ENCODE measurements at regions not wholly inside any gene's neighbourhood (a gene's known extent, or its start where the extent isn't known, plus 50 kb on each side); places are given as distances from the start of the nearest gene placed in this dataset.

DNA sequence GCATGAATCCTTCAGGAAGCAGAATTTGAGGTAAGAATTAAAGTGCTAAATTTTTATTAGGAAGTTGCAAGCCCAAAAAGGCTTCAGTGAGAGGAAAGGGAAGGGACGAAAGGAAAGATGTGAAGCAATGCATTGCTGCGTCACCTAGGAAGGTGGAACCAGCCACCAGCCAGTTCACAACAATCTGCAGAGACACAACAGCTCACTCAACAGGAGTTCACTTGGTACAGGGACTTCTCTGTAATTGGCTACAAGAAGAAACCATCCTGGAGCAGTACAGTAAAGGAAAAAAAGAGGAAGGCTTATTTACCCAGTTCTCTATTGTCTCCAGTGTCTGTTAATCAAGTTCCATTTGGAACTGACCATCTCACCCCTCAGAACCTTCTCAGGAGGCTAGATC, 157.6 kb downstream of the HNRNPD start:
- H3K9me3 ChIP-seq (replicated peaks) = no peaks in the 10 kb centered on the region
- TF ChIP-seq, protein P1, sequence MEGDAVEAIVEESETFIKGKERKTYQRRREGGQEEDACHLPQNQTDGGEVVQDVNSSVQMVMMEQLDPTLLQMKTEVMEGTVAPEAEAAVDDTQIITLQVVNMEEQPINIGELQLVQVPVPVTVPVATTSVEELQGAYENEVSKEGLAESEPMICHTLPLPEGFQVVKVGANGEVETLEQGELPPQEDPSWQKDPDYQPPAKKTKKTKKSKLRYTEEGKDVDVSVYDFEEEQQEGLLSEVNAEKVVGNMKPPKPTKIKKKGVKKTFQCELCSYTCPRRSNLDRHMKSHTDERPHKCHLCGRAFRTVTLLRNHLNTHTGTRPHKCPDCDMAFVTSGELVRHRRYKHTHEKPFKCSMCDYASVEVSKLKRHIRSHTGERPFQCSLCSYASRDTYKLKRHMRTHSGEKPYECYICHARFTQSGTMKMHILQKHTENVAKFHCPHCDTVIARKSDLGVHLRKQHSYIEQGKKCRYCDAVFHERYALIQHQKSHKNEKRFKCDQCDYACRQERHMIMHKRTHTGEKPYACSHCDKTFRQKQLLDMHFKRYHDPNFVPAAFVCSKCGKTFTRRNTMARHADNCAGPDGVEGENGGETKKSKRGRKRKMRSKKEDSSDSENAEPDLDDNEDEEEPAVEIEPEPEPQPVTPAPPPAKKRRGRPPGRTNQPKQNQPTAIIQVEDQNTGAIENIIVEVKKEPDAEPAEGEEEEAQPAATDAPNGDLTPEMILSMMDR (IDR thresholded peaks at IDR 0.05; ENCODE audit: borderline replicate concordance) = no peak
- H3K27me3 ChIP-seq (ENCODE audit: low read depth) = no peaks in the 10 kb centered on the region
- H3K4me1 ChIP-seq = no peaks in the 10 kb centered on the region
- no peaks in the 10 kb centered on the region for H3K36me3 ChIP-seq
- no peak overlapping the region for H3K27ac ChIP-seq (replicated peaks)
- no peak for DNase-seq
- no peak overlapping the region for H3K4me3 ChIP-seq
- intact Hi-C loops (cut with micrococcal nuclease) = no loop called here

DNA sequence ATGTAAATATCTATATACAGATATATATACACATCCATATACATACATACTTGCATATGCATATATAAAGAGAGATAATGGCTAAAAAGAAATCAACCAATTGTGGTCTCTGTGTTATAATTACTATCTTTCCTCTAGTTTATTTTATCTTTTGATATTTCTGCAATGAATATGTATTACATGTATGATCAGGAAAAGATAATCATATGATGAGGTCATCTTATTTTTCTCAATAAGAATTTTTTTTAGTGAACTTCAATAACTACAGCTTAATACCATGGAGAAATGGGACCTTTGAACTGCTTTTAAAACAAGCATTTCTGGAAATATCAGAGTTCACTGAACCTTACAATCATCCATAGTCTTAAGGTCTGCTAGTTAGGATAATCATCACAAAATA, 158.0 kb downstream of the HNRNPD start:
- no peak for DNase-seq
- intact Hi-C loops (cut with micrococcal nuclease) = no loop called here
- Histone ChIP-seq H3K27ac (replicated peaks) (no peak overlapping the region), H3K27me3 (ENCODE audit: low read depth) (no peaks in the 10 kb centered on the region), H3K4me3 (no peak overlapping the region), H3K4me1 (no peaks in the 10 kb centered on the region), H3K9me3 (replicated peaks) (no peaks in the 10 kb centered on the region), H3K36me3 (no peaks in the 10 kb centered on the region)
- TF ChIP-seq, protein P1 (IDR thresholded peaks at IDR 0.05; ENCODE audit: borderline replicate concordance) = no peak

GRCh38 chr4:82215039-82215438, 158.8 kb downstream of the HNRNPD start:
- no peaks in the 10 kb centered on the region for H3K36me3 ChIP-seq
- no peaks in the 10 kb centered on the region for H3K27me3 ChIP-seq (ENCODE audit: low read depth)
- no peaks in the 10 kb centered on the region for H3K4me1 ChIP-seq
- H3K4me3 ChIP-seq = no peak overlapping the region
- H3K9me3 ChIP-seq (replicated peaks) = no peaks in the 10 kb centered on the region
- TF ChIP-seq, protein P1 (IDR thresholded peaks at IDR 0.05; ENCODE audit: borderline replicate concordance) = no peak
- no peak for DNase-seq
- no peak overlapping the region for H3K27ac ChIP-seq (replicated peaks)
- intact Hi-C loops (cut with micrococcal nuclease) = no loop called here

DNA sequence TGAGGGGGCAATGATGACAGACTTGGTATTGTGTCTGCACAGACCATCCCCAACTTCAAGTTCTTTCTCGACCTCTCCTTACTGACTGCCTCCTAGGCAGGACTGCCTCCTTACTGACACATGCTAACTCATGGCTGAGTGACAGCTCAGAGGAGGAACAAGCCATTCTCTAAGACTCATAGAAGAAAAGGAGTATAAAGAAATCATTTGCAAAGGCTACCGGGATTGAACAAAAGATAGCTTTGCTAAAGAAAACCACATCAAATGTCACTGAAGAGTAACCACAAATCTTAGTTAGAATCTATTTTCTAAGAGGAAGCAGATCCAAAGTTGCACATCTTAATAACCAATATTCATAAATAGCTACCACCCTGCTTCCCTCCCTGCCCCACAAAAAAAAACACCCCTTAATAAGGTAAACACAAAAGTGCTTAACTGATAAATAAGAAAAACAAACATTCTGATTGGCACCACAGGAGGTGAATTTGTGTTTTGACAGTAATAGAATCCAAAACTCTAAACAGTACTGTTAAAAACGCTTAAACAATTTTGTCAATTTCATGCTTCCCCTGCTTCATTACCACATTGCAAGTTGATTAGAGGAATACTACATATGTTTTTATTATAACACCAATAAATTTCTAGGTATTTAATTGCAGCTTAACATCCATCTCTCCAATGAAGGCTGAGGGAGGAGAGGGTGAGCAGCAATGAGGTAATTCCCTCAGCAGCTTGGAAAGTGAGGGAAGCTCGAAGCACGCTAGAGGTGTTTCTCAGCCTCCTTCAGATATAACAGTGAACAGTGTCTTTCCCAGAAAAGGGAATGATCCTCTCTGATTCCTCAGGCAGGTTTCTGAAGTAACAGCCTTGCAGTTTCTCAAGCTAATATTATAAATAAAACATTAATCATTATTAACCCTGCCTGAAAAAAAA, 160.0 kb downstream of the HNRNPD start:
- Histone ChIP-seq H3K27ac (replicated peaks) (no peak overlapping the region), H3K9me3 (replicated peaks) (no peaks in the 10 kb centered on the region), H3K27me3 (ENCODE audit: low read depth) (no peaks in the 10 kb centered on the region), H3K4me3 (no peak overlapping the region), H3K36me3 (no peaks in the 10 kb centered on the region), H3K4me1 (no peaks in the 10 kb centered on the region)
- TF ChIP-seq, protein P1 (IDR thresholded peaks at IDR 0.05; ENCODE audit: borderline replicate concordance) = no peak
- no peak for DNase-seq
- intact Hi-C loops (cut with micrococcal nuclease) = no loop called here

- no peaks in the 10 kb centered on the region for H3K36me3 ChIP-seq
- TF ChIP-seq, protein P1 (IDR thresholded peaks at IDR 0.05; ENCODE audit: borderline replicate concordance) = peak; percentile 61
- no peak for DNase-seq
- intact Hi-C loops (cut with micrococcal nuclease) = loop anchor here (5.0 kb wide), 1 partner anchor 795 kb away; no protein-coding TSS in a partner anchor
- no peaks in the 10 kb centered on the region for H3K27me3 ChIP-seq (ENCODE audit: low read depth)
- H3K4me3 ChIP-seq = no peak overlapping the region
- no peaks in the 10 kb centered on the region for H3K4me1 ChIP-seq
- H3K9me3 ChIP-seq (replicated peaks) = peaks cover 9% of the 10 kb centered on the region
- no peak overlapping the region for H3K27ac ChIP-seq (replicated peaks)
These were observed 171.8 kb downstream of the HNRNPD start for GRCh38 chr4:82201805-82202641.
